CD4-positive, alpha-beta T cell (primary cell): ENCODE measurements at regions not wholly inside any gene's neighbourhood (a gene's known extent, or its start where the extent isn't known, plus 50 kb on each side); places are given as distances from the start of the nearest gene placed in this dataset.

ENCODE experiments used
- ATAC-seq: fragments of 200-7000 bp; cut with Tn5 transposase; one replicate; pipeline ENCODE4 v1.10.0; 2022; ENCODE audit warnings: mild to moderate bottlenecking; ENCODE audit not compliant: poor library complexity
- CTCF ChIA-PET: fragments of 350-600 bp; sonication (Branson Sonifier 250); formaldehyde crosslinking; loops from one replicate; lab custom pipeline; 2021; ENCODE audit warnings: antibody characterized with exemption, inconsistent platforms; lab: Charles Lee
- POLR2A ChIA-PET: fragments of 350-600 bp; sonication (Branson Sonifier 250); formaldehyde crosslinking; loops from one replicate; lab custom pipeline; 2021; ENCODE audit warnings: antibody characterized with exemption, inconsistent platforms; lab: Charles Lee
- DNase-seq, 14 experiments: peaks; one replicate each; pipeline ENCODE4 v3.0.0-alpha.2; 2013 to 2020; ENCODE audit warnings: mixed read lengths in 2 of 14
- H3K27ac ChIP-seq, 2 donors: one replicate each; pipeline versions ENCODE4 v1.5.1 to v1.7.0; 2013; ENCODE audit warnings: low read length in 2 of 2, low read depth in 1 of 2, mild to moderate bottlenecking in 1 of 2
- H3K27me3 ChIP-seq, 2 experiments: 1 replicate in 1 of 2; 2 replicates in 1 of 2; pipeline versions ENCODE4 v1.6.1 to v1.7.0; 2013; ENCODE audit warnings: low read length in 2 of 2, control low read depth in 1 of 2, mild to moderate bottlenecking in 1 of 2, moderate library complexity in 1 of 2; ENCODE audit not compliant: insufficient read depth in 2 of 2, control insufficient read depth in 1 of 2
- H3K36me3 ChIP-seq: one replicate; pipeline ENCODE4 v1.6.1; 2013; ENCODE audit warnings: low read length, control low read depth; ENCODE audit not compliant: insufficient read depth
- H3K4me1 ChIP-seq: one replicate; pipeline ENCODE4 v1.6.1; 2013; ENCODE audit warnings: low read length, control low read depth; ENCODE audit not compliant: insufficient read depth
- H3K4me3 ChIP-seq: one replicate; pipeline ENCODE4 v1.5.1; 2013; ENCODE audit warnings: mild to moderate bottlenecking, low read length, moderate library complexity
- H3K9me3 ChIP-seq, 2 experiments: 1 replicate in 1 of 2; 2 replicates in 1 of 2; pipeline versions ENCODE4 v1.6.1 to v1.7.0; 2013; ENCODE audit warnings: low read length in 2 of 2, mild to moderate bottlenecking in 2 of 2, control low read depth in 1 of 2, moderate library complexity in 1 of 2; ENCODE audit not compliant: control insufficient read depth in 1 of 2, insufficient read depth in 1 of 2
- H3K27ac Mint-ChIP-seq: one replicate; pipeline ENCODE4 v1.8.0; 2020; ENCODE audit warnings: mixed read lengths
- H3K27me3 Mint-ChIP-seq: one replicate; pipeline ENCODE4 v1.8.0; 2021; ENCODE audit warnings: mixed read lengths
- H3K36me3 Mint-ChIP-seq: one replicate; pipeline ENCODE4 v1.8.0; 2021; ENCODE audit warnings: low read depth, mixed read lengths
- H3K4me1 Mint-ChIP-seq: one replicate; pipeline ENCODE4 v1.8.0; 2021; ENCODE audit warnings: low read depth, mixed read lengths
- H3K4me3 Mint-ChIP-seq: one replicate; pipeline ENCODE4 v1.8.0; 2020; ENCODE audit warnings: mild to moderate bottlenecking, mixed read lengths
- H3K9me3 Mint-ChIP-seq: one replicate; pipeline ENCODE4 v1.8.0; 2020; ENCODE audit warnings: mixed read lengths
- CTCF ChIP-seq: fragments of 200-600 bp; IDR thresholded peaks from one replicate; pipeline ENCODE4 v1.8.0; 2022; ENCODE audit warnings: antibody characterized with exemption, mild to moderate bottlenecking
- intact Hi-C, 2 experiments: fragments of 100-400 bp; cut with DNase I in 1 of 2; cut with micrococcal nuclease in 1 of 2; formaldehyde crosslinking; loops; one replicate each; pipeline versions ENCODE4 v1.15.1 to v1.9.0; 2023 to 2025; cut with DNase I, micrococcal nuclease

GRCh38 chr10:124279298-124279697 lies 139.4 kb downstream of the OAT start:
- CTCF ChIA-PET, result no interaction called here
- Histone ChIP-seq H3K27ac (no peak overlapping the region), H3K4me3 (no peak overlapping the region), H3K36me3 (no peaks in the 10 kb centered on the region), H3K9me3 (peaks cover 0 to 8% of the 10 kb centered on the region in 2 experiments), H3K4me1 (no peaks in the 10 kb centered on the region), H3K27me3 (peaks cover 0 to 3% of the 10 kb centered on the region in 2 experiments)
- Mint-ChIP-seq H3K9me3 (peaks cover 3% of the 10 kb centered on the region), H3K36me3 (no peaks in the 10 kb centered on the region), H3K27me3 (no peaks in the 10 kb centered on the region), H3K4me3 (no peak overlapping the region), H3K27ac (no peak overlapping the region), H3K4me1 (no peaks in the 10 kb centered on the region)
- intact Hi-C loops, result no loop called here
- DNase-seq (no peak), ATAC-seq (no peak)
- no peak for TF ChIP-seq CTCF
- POLR2A ChIA-PET, result no interaction called here

GRCh38 chr10:124278356-124278755 lies 140.4 kb downstream of the OAT start:
- no peak overlapping the region for H3K4me3 ChIP-seq
- intact Hi-C loops, result no loop called here
- no peaks in the 10 kb centered on the region for H3K36me3 ChIP-seq
- ChIA-PET POLR2A (no interaction called here), CTCF (no interaction called here)
- peaks cover 0 to 3% of the 10 kb centered on the region in 2 experiments for H3K27me3 ChIP-seq
- no peak for DNase-seq
- Mint-ChIP-seq H3K4me1 (no peaks in the 10 kb centered on the region), H3K27ac (no peak overlapping the region), H3K27me3 (no peaks in the 10 kb centered on the region), H3K9me3 (peaks cover 3% of the 10 kb centered on the region), H3K4me3 (no peak overlapping the region), H3K36me3 (no peaks in the 10 kb centered on the region)
- no peak overlapping the region for H3K27ac ChIP-seq
- no peak for ATAC-seq
- no peak for TF ChIP-seq CTCF
- no peaks in the 10 kb centered on the region for H3K4me1 ChIP-seq
- peaks cover 2 to 8% of the 10 kb centered on the region in 2 experiments for H3K9me3 ChIP-seq

GRCh38 chr10:124273141-124273540 lies 145.6 kb downstream of the OAT start:
- Mint-ChIP-seq H3K36me3 (no peaks in the 10 kb centered on the region), H3K4me3 (no peak overlapping the region)
- intact Hi-C loops, result no loop called here

More at GRCh38 chr10:124273141-124273540, 145.6 kb downstream of the OAT start:
- Histone ChIP-seq H3K36me3 (no peaks in the 10 kb centered on the region), H3K9me3 (peaks cover 12 to 16% of the 10 kb centered on the region in 2 experiments), H3K27me3 (peaks cover 0 to 3% of the 10 kb centered on the region in 2 experiments), H3K4me1 (no peaks in the 10 kb centered on the region), H3K27ac (no peak overlapping the region), H3K4me3 (no peak overlapping the region)
- Mint-ChIP-seq H3K4me1 (no peaks in the 10 kb centered on the region), H3K27me3 (no peaks in the 10 kb centered on the region), H3K27ac (no peak overlapping the region), H3K9me3 (peaks cover 13% of the 10 kb centered on the region)
- CTCF ChIA-PET, result no interaction called here
- POLR2A ChIA-PET, result no interaction called here
- ATAC-seq, result no peak
- no peak for TF ChIP-seq CTCF
- no peak for DNase-seq
